HG02571 (cell line): ENCODE measurements at regions not wholly inside any gene's neighbourhood (a gene's known extent, or its start where the extent isn't known, plus 50 kb on each side); places are given as distances from the start of the nearest gene placed in this dataset.

Source experiments
- ATAC-seq: cut with Tn5 transposase; IDR thresholded peaks from one replicate; pipeline ENCODE4 v1.9.1; 2021; ENCODE audit warnings: mild to moderate bottlenecking, moderate library complexity; ENCODE audit not compliant: unreplicated experiment

- no peak for ATAC-seq
Observed at GRCh38 chr2:106941372-106941993, 55.5 kb upstream of the ST6GAL2 start.

- ATAC-seq = no peak
Observed at GRCh38 chr2:106943468-106944200, 57.7 kb upstream of the ST6GAL2 start.

- ATAC-seq = no peak
Observed at GRCh38 chr2:106944215-106944614, 58.2 kb upstream of the ST6GAL2 start.

GRCh38 chr2:106948540-106948939 is 62.6 kb upstream of the ST6GAL2 start:
- ATAC-seq = no peak

- no peak for ATAC-seq
Observed at GRCh38 chr2:106953236-106953635, 67.3 kb upstream of the ST6GAL2 start.

GRCh38 chr2:106953779-106954178 is 67.8 kb upstream of the ST6GAL2 start:
- no peak for ATAC-seq

- no peak for ATAC-seq
Observed at GRCh38 chr2:106954304-106954703, 68.3 kb upstream of the ST6GAL2 start.

- no peak for ATAC-seq
Observed at GRCh38 chr2:106956416-106956815, 70.4 kb upstream of the ST6GAL2 start.

GRCh38 chr2:106956879-106957278 is 70.9 kb upstream of the ST6GAL2 start:
- no peak for ATAC-seq

GRCh38 chr2:106959975-106960682 is 74.2 kb upstream of the ST6GAL2 start:
- no peak for ATAC-seq

- ATAC-seq = no peak
Observed at GRCh38 chr2:106960683-106961161, 74.8 kb upstream of the ST6GAL2 start.

- no peak for ATAC-seq
Observed at GRCh38 chr2:106961328-106961727, 75.4 kb upstream of the ST6GAL2 start.

GRCh38 chr2:106963156-106963555 is 77.2 kb upstream of the ST6GAL2 start:
- ATAC-seq = no peak

- no peak for ATAC-seq
Observed at GRCh38 chr2:106963893-106964292, 77.9 kb upstream of the ST6GAL2 start.

- ATAC-seq = no peak
Observed at GRCh38 chr2:106965611-106966010, 79.6 kb upstream of the ST6GAL2 start.

- ATAC-seq = no peak
Observed at GRCh38 chr2:106969777-106970176, 83.8 kb upstream of the ST6GAL2 start.

GRCh38 chr2:106970471-106971261 is 84.7 kb upstream of the ST6GAL2 start:
- ATAC-seq = no peak

GRCh38 chr2:106972782-106973181 is 86.8 kb upstream of the ST6GAL2 start:
- ATAC-seq = no peak

- ATAC-seq = no peak
Observed at GRCh38 chr2:106974891-106975290, 88.9 kb upstream of the ST6GAL2 start.

- no peak for ATAC-seq
Observed at GRCh38 chr2:106975641-106976040, 89.7 kb upstream of the ST6GAL2 start.

GRCh38 chr2:106976548-106976947 is 90.6 kb upstream of the ST6GAL2 start:
- ATAC-seq = no peak
